ENCODE measurements at regions not wholly inside any gene's neighbourhood (a gene's known extent, or its start where the extent isn't known, plus 50 kb on each side); places are given as distances from the start of the nearest gene placed in this dataset.

- TF ChIP-seq POLR2AphosphoS5 (IDR thresholded peaks at IDR 0.05; ENCODE audit: low read depth) (no peak), CTCF (IDR thresholded peaks at IDR 0.05; ENCODE audit: insufficient read depth, low read length) (no peak), SPI1 (IDR thresholded peaks at IDR 0.05; ENCODE audit: borderline replicate concordance, low read depth) (no peak), REST (IDR thresholded peaks at IDR 0.05; ENCODE audit: insufficient replicate concordance, low read depth) (no peak)
Measured at GRCh38 chr10:8325024-8325980, 270.8 kb downstream of the GATA3 start.

Data from HL-60 (cell line).